Panc1 (cell line): ENCODE measurements at regions not wholly inside any gene's neighbourhood (a gene's known extent, or its start where the extent isn't known, plus 50 kb on each side); places are given as distances from the start of the nearest gene placed in this dataset.

ENCODE experiments used
- ATAC-seq: fragments of 200-7000 bp; cut with Tn5 transposase; 2 replicates; pipeline ENCODE4 v1.9.1; 2020; ENCODE audit warnings: mild to moderate bottlenecking, moderate library complexity
- BruUV-seq: library from RNA; stranded (reverse); fragments of 400-500 nt; replicated peaks from 2 replicates; lab custom pipeline; 2021; lab: Mats Ljungman, UMichigan
- CTCF ChIA-PET: fragments of 300-600 bp; sonication (Branson Sonifier 250); formaldehyde crosslinking; loops from one replicate; lab custom pipeline; 2022; ENCODE audit warnings: antibody characterized with exemption; lab: Charles Lee
- POLR2A ChIA-PET: fragments of 300-600 bp; sonication (Branson Sonifier 250); formaldehyde crosslinking; loops from one replicate; lab custom pipeline; 2022; ENCODE audit warnings: antibody characterized with exemption; lab: Charles Lee
- DNase-seq: peaks from one replicate; pipeline ENCODE4 v3.0.0-alpha.2; 2010; ENCODE audit warnings: low read depth, low spot score
- H3K27ac ChIP-seq: 2 replicates; pipeline ENCODE4 v1.5.1; 2011; ENCODE audit warnings: mild to moderate bottlenecking, low read length, inconsistent platforms
- H3K27me3 ChIP-seq: fragments of 200-500 bp; sonication (Bioruptor generic); 2 replicates; pipeline ENCODE4 v1.6.0; 2014; ENCODE audit warnings: low read length, inconsistent platforms; ENCODE audit not compliant: control insufficient read depth, insufficient read depth
- H3K36me3 ChIP-seq: fragments of 200-500 bp; sonication (Bioruptor generic); 2 replicates; pipeline ENCODE4 v1.5.1; 2014; ENCODE audit warnings: inconsistent platforms, mild to moderate bottlenecking, low read length, moderate library complexity; ENCODE audit not compliant: control insufficient read depth, insufficient read depth
- H3K4me1 ChIP-seq: 2 replicates; pipeline ENCODE4 v1.5.1; 2011; ENCODE audit warnings: inconsistent platforms, mild to moderate bottlenecking, low read length, moderate library complexity; ENCODE audit not compliant: control insufficient read depth, insufficient read depth
- H3K4me3 ChIP-seq, 2 experiments: 2 replicates each; pipeline ENCODE4 v1.5.1; 2011 to 2012; ENCODE audit warnings: low read depth in 2 of 2, low read length in 2 of 2, mild to moderate bottlenecking in 2 of 2, inconsistent platforms in 1 of 2, moderate library complexity in 1 of 2
- H3K9me3 ChIP-seq: fragments of 200-500 bp; sonication (Bioruptor generic); 2 replicates; pipeline ENCODE4 v1.5.1; 2014; ENCODE audit warnings: low read depth, mild to moderate bottlenecking, inconsistent platforms, low read length, moderate library complexity; ENCODE audit not compliant: control insufficient read depth, insufficient read depth
- POLR2AphosphoS5 ChIP-seq: IDR thresholded peaks from 2 replicates; pipeline ENCODE4 v1.6.1; 2012; ENCODE audit warnings: mild to moderate bottlenecking, low read depth, low read length, moderate library complexity
- SIN3A ChIP-seq: IDR thresholded peaks from 2 replicates; pipeline ENCODE4 v1.6.1; 2012; ENCODE audit warnings: low read depth, mild to moderate bottlenecking, low read length, moderate library complexity, borderline replicate concordance; ENCODE audit not compliant: insufficient read depth
- TCF7L2 ChIP-seq: IDR thresholded peaks from 2 replicates; pipeline ENCODE4 v1.6.1; 2011; ENCODE audit warnings: mild to moderate bottlenecking, low read depth, low read length, inconsistent platforms
- in situ Hi-C: cut with HindIII; loops from 2 replicates; pipeline ENCODE4 v1.10.0; 2016; ENCODE audit warnings: low sequenced_read_pairs, low pct_unique_long_range_greater_than_20kb
- intact Hi-C: fragments of 100-400 bp; cut with micrococcal nuclease; formaldehyde crosslinking; loops from one replicate; pipeline ENCODE4 v1.10.0; 2022; ENCODE audit not compliant: unreplicated experiment
- TF ChIP-seq, protein P1 (sequence below), 2 experiments: IDR thresholded peaks; 2 replicates each; pipeline ENCODE4 v1.6.1; 2011 to 2012; ENCODE audit warnings: low read depth in 2 of 2, control low read depth in 1 of 2, low read length in 1 of 2, mild to moderate bottlenecking in 1 of 2, moderate library complexity in 1 of 2; ENCODE audit not compliant: insufficient read depth in 1 of 2
- TF ChIP-seq, protein P2 (sequence below): fragments of 450-650 bp; IDR thresholded peaks from 2 replicates; pipeline ENCODE4 v1.5.1; 2017; ENCODE audit warnings: mild to moderate bottlenecking

DNA sequence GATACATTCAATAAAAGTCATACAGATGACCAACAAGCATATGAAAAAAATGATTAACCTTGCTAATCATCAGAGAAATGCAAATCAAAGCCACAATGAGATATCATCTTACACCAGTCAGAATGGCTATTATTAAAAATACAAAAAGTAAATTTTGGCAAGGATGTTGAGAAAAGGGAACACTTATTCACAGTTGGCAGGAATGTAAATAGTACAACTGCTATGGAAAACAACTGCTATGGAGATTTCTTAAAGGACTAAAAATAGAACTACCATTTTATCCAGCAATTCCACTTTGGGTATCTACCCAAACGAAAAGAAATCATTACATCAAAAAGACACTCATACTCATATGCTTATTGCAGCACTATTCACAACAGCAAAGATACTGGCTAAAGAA lies 1121.8 kb downstream of the TBL1XR1 start:
- Histone ChIP-seq H3K9me3 (no peaks in the 10 kb centered on the region), H3K36me3 (no peaks in the 10 kb centered on the region), H3K27me3 (no peaks in the 10 kb centered on the region), H3K4me1 (no peaks in the 10 kb centered on the region), H3K27ac (no peak overlapping the region), H3K4me3 (no peak overlapping the region)
- intact Hi-C loops (no loop called here), in situ Hi-C loops (no loop called here)
- no TSS peak for BruUV-seq
- DNase-seq (no peak), ATAC-seq (no peak)
- TF ChIP-seq POLR2AphosphoS5, result no peak
- no peak for TF ChIP-seq TCF7L2
- TF ChIP-seq, protein P1, sequence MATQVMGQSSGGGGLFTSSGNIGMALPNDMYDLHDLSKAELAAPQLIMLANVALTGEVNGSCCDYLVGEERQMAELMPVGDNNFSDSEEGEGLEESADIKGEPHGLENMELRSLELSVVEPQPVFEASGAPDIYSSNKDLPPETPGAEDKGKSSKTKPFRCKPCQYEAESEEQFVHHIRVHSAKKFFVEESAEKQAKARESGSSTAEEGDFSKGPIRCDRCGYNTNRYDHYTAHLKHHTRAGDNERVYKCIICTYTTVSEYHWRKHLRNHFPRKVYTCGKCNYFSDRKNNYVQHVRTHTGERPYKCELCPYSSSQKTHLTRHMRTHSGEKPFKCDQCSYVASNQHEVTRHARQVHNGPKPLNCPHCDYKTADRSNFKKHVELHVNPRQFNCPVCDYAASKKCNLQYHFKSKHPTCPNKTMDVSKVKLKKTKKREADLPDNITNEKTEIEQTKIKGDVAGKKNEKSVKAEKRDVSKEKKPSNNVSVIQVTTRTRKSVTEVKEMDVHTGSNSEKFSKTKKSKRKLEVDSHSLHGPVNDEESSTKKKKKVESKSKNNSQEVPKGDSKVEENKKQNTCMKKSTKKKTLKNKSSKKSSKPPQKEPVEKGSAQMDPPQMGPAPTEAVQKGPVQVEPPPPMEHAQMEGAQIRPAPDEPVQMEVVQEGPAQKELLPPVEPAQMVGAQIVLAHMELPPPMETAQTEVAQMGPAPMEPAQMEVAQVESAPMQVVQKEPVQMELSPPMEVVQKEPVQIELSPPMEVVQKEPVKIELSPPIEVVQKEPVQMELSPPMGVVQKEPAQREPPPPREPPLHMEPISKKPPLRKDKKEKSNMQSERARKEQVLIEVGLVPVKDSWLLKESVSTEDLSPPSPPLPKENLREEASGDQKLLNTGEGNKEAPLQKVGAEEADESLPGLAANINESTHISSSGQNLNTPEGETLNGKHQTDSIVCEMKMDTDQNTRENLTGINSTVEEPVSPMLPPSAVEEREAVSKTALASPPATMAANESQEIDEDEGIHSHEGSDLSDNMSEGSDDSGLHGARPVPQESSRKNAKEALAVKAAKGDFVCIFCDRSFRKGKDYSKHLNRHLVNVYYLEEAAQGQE (IDR thresholded peaks at IDR 0.05; ENCODE audit: insufficient read depth in 1 of 2, low read depth in 2 of 2, low read length in 1 of 2), result no peak
- TF ChIP-seq, protein P2, sequence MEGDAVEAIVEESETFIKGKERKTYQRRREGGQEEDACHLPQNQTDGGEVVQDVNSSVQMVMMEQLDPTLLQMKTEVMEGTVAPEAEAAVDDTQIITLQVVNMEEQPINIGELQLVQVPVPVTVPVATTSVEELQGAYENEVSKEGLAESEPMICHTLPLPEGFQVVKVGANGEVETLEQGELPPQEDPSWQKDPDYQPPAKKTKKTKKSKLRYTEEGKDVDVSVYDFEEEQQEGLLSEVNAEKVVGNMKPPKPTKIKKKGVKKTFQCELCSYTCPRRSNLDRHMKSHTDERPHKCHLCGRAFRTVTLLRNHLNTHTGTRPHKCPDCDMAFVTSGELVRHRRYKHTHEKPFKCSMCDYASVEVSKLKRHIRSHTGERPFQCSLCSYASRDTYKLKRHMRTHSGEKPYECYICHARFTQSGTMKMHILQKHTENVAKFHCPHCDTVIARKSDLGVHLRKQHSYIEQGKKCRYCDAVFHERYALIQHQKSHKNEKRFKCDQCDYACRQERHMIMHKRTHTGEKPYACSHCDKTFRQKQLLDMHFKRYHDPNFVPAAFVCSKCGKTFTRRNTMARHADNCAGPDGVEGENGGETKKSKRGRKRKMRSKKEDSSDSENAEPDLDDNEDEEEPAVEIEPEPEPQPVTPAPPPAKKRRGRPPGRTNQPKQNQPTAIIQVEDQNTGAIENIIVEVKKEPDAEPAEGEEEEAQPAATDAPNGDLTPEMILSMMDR, result no peak
- TF ChIP-seq SIN3A, result no peak
- CTCF ChIA-PET, result no interaction called here
- POLR2A ChIA-PET, result no interaction called here

DNA sequence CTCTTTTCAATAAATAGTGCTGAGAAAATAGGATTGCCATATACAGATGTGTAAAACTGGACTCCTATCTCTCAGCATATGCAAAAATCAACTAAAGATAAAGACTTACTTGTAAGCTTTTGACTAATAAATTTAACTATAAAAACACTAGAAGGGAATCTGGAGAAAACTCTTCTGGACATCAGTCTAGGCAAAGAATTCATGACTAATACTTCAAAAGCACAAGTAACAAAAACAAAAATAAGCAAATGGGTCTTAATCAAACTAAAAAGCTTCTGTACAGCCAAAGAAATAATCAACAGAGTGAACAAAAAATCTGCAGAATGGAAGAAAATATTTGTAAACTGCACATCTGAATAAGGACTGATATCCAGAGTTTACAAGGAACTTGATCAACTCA lies 1122.2 kb downstream of the TBL1XR1 start:
- Histone ChIP-seq H3K27ac (no peak overlapping the region), H3K27me3 (no peaks in the 10 kb centered on the region), H3K4me1 (no peaks in the 10 kb centered on the region), H3K4me3 (no peak overlapping the region), H3K36me3 (no peaks in the 10 kb centered on the region), H3K9me3 (no peaks in the 10 kb centered on the region)
- ATAC-seq, result no peak
- no TSS peak for BruUV-seq
- DNase-seq, result no peak
- ChIA-PET CTCF (no interaction called here), POLR2A (no interaction called here)
- intact Hi-C loops (no loop called here), in situ Hi-C loops (no loop called here)
- no peak for TF ChIP-seq POLR2AphosphoS5
- no peak for TF ChIP-seq TCF7L2
- TF ChIP-seq, protein P2, result no peak
- no peak for TF ChIP-seq SIN3A
- TF ChIP-seq, protein P1 (IDR thresholded peaks at IDR 0.05; ENCODE audit: insufficient read depth in 1 of 2, low read depth in 2 of 2, low read length in 1 of 2), result no peak
